ENCODE measurements at regions not wholly inside any gene's neighbourhood (a gene's known extent, or its start where the extent isn't known, plus 50 kb on each side); places are given as distances from the start of the nearest gene placed in this dataset.
A peak's percentile ranks its signal among the peaks of the same experiment; 100 is the strongest.

DNA sequence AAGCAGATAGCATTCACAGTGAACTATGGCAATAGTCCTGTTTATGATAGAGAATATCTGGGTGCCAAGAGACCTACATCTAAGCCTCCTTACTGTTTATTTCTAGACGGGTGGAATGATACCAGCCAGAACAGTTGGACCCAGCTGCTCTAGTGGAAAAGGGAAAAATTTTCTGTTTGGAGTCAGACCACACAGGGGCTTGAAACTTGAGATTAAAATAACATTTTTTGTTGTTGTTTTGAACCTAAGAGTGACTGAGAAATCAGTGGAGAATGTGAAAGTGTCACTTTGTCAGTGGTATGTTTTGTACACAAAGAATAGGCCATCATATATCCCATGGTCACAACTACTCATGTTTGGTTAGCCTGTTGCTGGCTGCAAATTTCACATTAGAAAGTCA lies 105.7 kb downstream of the AGTR2 start:
- H4K20me1 ChIP-seq (ENCODE audit: insufficient read depth, low read length), result no peaks in the 10 kb centered on the region
- no peak overlapping the region for H3K4me3 ChIP-seq (ENCODE audit: insufficient read depth, low read depth, low read length)
- Mint-ChIP-seq H3K4me1 (ENCODE audit: low read depth, unreplicated experiment) (peaks cover 9% of the 10 kb centered on the region), H3K27me3 (ENCODE audit: low read depth, unreplicated experiment) (no peaks in the 10 kb centered on the region), H3K36me3 (ENCODE audit: low read depth, unreplicated experiment) (no peaks in the 10 kb centered on the region), H3K9me3 (ENCODE audit: unreplicated experiment) (peaks cover 6% of the 10 kb centered on the region), H3K27ac (ENCODE audit: unreplicated experiment) (no peak overlapping the region), H3K4me3 (ENCODE audit: unreplicated experiment) (no peak overlapping the region)
- no peak overlapping the region for H2AFZ ChIP-seq (ENCODE audit: low read depth, low read length)
- H3K36me3 ChIP-seq (ENCODE audit: insufficient read depth, low read length), result no peaks in the 10 kb centered on the region
- TF ChIP-seq EZH2 (IDR thresholded peaks at IDR 0.05; ENCODE audit: insufficient read depth, low read length), result no peak
- no peak for TF ChIP-seq CTCF (IDR thresholded peaks at IDR 0.05; ENCODE audit: insufficient read depth, low read depth, low read length)
- FAIRE-seq, result peak; percentile 93
- no peak overlapping the region for H3K27ac ChIP-seq (ENCODE audit: low read depth, low read length)
- H3K4me2 ChIP-seq (ENCODE audit: low read length), result no peak overlapping the region
- peaks cover 6% of the 10 kb centered on the region for H3K4me1 ChIP-seq (ENCODE audit: insufficient read depth, low read length)
- H3K27me3 ChIP-seq (ENCODE audit: insufficient read depth, low read length), result no peaks in the 10 kb centered on the region
- no peak for DNase-seq (ENCODE audit: low read depth)
- peaks cover 2% of the 10 kb centered on the region for H3K9me3 ChIP-seq (ENCODE audit: insufficient read depth, low read depth, low read length)
- no peaks in the 10 kb centered on the region for H3K79me2 ChIP-seq (ENCODE audit: insufficient read depth, low read length)
- no peak overlapping the region for H3K9ac ChIP-seq (ENCODE audit: low read length)

DNA sequence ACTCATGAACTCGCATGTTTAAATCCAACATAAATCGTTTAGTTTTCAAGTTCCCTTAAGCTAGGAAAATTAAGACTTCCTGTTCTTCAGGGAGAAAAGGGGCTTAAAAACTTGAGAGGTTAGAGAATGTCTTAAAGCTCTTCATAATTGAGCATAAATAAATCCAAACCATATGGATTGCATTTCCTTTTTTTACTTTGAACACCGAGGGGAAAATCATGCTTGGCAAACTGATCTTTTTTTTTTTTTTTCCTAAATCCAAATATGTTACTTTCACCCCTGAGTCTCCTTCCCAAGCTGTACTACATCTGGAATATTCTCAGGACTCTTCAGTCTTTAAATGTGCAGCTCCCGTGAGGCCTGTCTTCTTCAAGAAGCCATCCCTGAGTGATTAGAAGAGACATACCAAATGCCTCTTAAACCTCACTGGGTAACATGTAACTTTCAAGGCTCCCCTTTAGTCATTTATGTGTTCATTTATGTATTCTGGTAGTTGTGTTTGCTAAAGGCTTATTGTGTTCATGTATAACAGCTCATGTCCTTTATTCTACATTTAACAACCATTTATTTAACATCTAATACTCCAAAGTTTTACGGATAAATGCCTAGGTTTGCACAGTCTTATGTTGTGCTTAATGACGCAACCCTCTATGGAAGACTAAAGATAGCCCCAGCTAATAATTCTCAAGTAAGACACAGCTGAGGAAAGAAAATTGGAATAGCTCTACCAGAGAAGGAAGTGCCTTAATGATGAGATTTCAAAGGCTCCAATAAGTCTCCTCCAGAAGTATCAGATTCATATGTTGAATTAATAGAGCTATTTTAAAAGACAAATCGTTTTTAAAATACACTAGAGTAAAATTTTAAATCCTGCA lies 107.0 kb downstream of the AGTR2 start:
- FAIRE-seq (peak; percentile 64), DNase-seq (ENCODE audit: low read depth) (no peak)
- H3K4me1 Mint-ChIP-seq (ENCODE audit: low read depth, unreplicated experiment), result peaks cover 8% of the 10 kb centered on the region
- no peaks in the 10 kb centered on the region for H3K9me3 Mint-ChIP-seq (ENCODE audit: unreplicated experiment)
- H3K4me3 Mint-ChIP-seq (ENCODE audit: unreplicated experiment), result no peak overlapping the region
- no peak overlapping the region for H3K27ac ChIP-seq (ENCODE audit: low read depth, low read length)
- no peaks in the 10 kb centered on the region for H3K27me3 Mint-ChIP-seq (ENCODE audit: low read depth, unreplicated experiment)
- TF ChIP-seq EZH2 (IDR thresholded peaks at IDR 0.05; ENCODE audit: insufficient read depth, low read length) (no peak), CTCF (IDR thresholded peaks at IDR 0.05; ENCODE audit: insufficient read depth, low read depth, low read length) (no peak)
- peaks cover 5% of the 10 kb centered on the region for H3K4me1 ChIP-seq (ENCODE audit: insufficient read depth, low read length)
- no peak overlapping the region for H2AFZ ChIP-seq (ENCODE audit: low read depth, low read length)
- no peaks in the 10 kb centered on the region for H3K79me2 ChIP-seq (ENCODE audit: insufficient read depth, low read length)
- H3K9ac ChIP-seq (ENCODE audit: low read length), result no peak overlapping the region
- no peaks in the 10 kb centered on the region for H3K36me3 ChIP-seq (ENCODE audit: insufficient read depth, low read length)
- no peak overlapping the region for H3K27ac Mint-ChIP-seq (ENCODE audit: unreplicated experiment)
- H3K4me2 ChIP-seq (ENCODE audit: low read length), result no peak overlapping the region
- H3K4me3 ChIP-seq (ENCODE audit: insufficient read depth, low read depth, low read length), result no peak overlapping the region
- no peaks in the 10 kb centered on the region for H3K9me3 ChIP-seq (ENCODE audit: insufficient read depth, low read depth, low read length)
- H3K36me3 Mint-ChIP-seq (ENCODE audit: low read depth, unreplicated experiment), result no peaks in the 10 kb centered on the region
- no peaks in the 10 kb centered on the region for H4K20me1 ChIP-seq (ENCODE audit: insufficient read depth, low read length)
- H3K27me3 ChIP-seq (ENCODE audit: insufficient read depth, low read length), result no peaks in the 10 kb centered on the region

DNA sequence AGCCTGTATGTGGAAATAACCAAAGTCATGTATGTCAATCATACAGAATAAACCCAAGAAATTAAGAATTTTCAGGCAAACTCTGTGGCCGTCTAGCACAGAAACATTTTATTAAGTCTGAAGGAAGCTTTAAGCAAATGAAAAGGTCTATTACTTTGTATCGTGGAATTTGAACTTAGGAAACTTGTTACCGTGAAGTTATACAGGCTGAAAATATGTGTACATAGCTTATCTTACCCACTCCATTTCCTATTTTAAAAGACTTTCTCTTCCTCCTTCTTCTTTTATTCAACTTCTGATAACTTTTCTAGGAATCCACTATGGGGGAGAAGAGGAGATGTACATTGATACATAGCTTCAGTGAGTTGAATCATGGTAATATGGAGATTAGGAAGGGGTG lies 108.3 kb downstream of the AGTR2 start:
- Mint-ChIP-seq H3K36me3 (ENCODE audit: low read depth, unreplicated experiment) (no peaks in the 10 kb centered on the region), H3K4me1 (ENCODE audit: low read depth, unreplicated experiment) (peaks cover 1% of the 10 kb centered on the region), H3K9me3 (ENCODE audit: unreplicated experiment) (no peaks in the 10 kb centered on the region), H3K27ac (ENCODE audit: unreplicated experiment) (no peak overlapping the region), H3K4me3 (ENCODE audit: unreplicated experiment) (no peak overlapping the region), H3K27me3 (ENCODE audit: low read depth, unreplicated experiment) (no peaks in the 10 kb centered on the region)
- Histone ChIP-seq H3K27ac (ENCODE audit: low read depth, low read length) (no peak overlapping the region), H3K4me3 (ENCODE audit: insufficient read depth, low read depth, low read length) (no peak overlapping the region), H3K27me3 (ENCODE audit: insufficient read depth, low read length) (no peaks in the 10 kb centered on the region), H3K9ac (ENCODE audit: low read length) (no peak overlapping the region), H3K9me3 (ENCODE audit: insufficient read depth, low read depth, low read length) (no peaks in the 10 kb centered on the region), H3K36me3 (ENCODE audit: insufficient read depth, low read length) (no peaks in the 10 kb centered on the region), H4K20me1 (ENCODE audit: insufficient read depth, low read length) (no peaks in the 10 kb centered on the region), H3K4me1 (ENCODE audit: insufficient read depth, low read length) (no peaks in the 10 kb centered on the region), H2AFZ (ENCODE audit: low read depth, low read length) (no peak overlapping the region), H3K79me2 (ENCODE audit: insufficient read depth, low read length) (no peaks in the 10 kb centered on the region), H3K4me2 (ENCODE audit: low read length) (no peak overlapping the region)
- no peak for TF ChIP-seq CTCF (IDR thresholded peaks at IDR 0.05; ENCODE audit: insufficient read depth, low read depth, low read length)
- FAIRE-seq, result peak; percentile 78
- no peak for DNase-seq (ENCODE audit: low read depth)

Measured in astrocyte (in vitro differentiated cells and primary cell).